IMR-90 (cell line): ENCODE measurements at regions not wholly inside any gene's neighbourhood (a gene's known extent, or its start where the extent isn't known, plus 50 kb on each side); places are given as distances from the start of the nearest gene placed in this dataset.

Source experiments
- ATAC-seq: fragments of 200-7000 bp; cut with Tn5 transposase; 2 replicates; pipeline ENCODE4 v1.9.1; 2020; ENCODE audit warnings: low read depth, mild to moderate bottlenecking, moderate library complexity
- BruUV-seq: library from RNA; stranded (reverse); fragments of 400-500 nt; replicated peaks from 2 replicates; lab custom pipeline; 2021; lab: Mats Ljungman, UMichigan
- CTCF ChIA-PET: fragments of 300-600 bp; formaldehyde crosslinking; extraction: SDS; loops from one replicate; lab custom pipeline; 2021; ENCODE audit warnings: antibody characterized with exemption; lab: Yijun Ruan, JAX
- POLR2A ChIA-PET: fragments of 300-600 bp; sonication (Branson Sonifier 250); formaldehyde crosslinking; loops from one replicate; lab custom pipeline; 2022; ENCODE audit warnings: antibody characterized with exemption; ENCODE audit not compliant: unreplicated experiment; lab: Charles Lee
- DNase-seq: peaks from one replicate; pipeline ENCODE4 v3.0.0; 2013
- H2AFZ ChIP-seq: replicated peaks from 2 replicates; pipeline ENCODE3; 2013; ENCODE audit warnings: low read length, mild to moderate bottlenecking; ENCODE audit not compliant: poor library complexity
- H2AK5ac ChIP-seq: 2 replicates; pipeline ENCODE4 v1.6.1; 2013; ENCODE audit warnings: low read depth, low read length, inconsistent platforms
- H2AK9ac ChIP-seq: replicated peaks from 2 replicates; pipeline ENCODE3; 2013; ENCODE audit warnings: mild to moderate bottlenecking, low read depth, low read length, moderate library complexity; ENCODE audit not compliant: poor library complexity
- H2BK120ac ChIP-seq: 2 replicates; pipeline ENCODE4 v1.6.1; 2013; ENCODE audit warnings: low read depth, low read length, inconsistent platforms
- H2BK15ac ChIP-seq: 3 replicates; pipeline ENCODE4 v1.6.1; 2013; ENCODE audit warnings: low read depth, low read length, inconsistent platforms
- H2BK20ac ChIP-seq: 2 replicates; pipeline ENCODE4 v1.6.1; 2013; ENCODE audit warnings: low read depth, mild to moderate bottlenecking, inconsistent platforms, low read length, moderate library complexity
- H2BK5ac ChIP-seq: 2 replicates; pipeline ENCODE4 v1.6.1; 2013; ENCODE audit warnings: mild to moderate bottlenecking, low read depth, low read length, inconsistent platforms; ENCODE audit not compliant: poor library complexity, severe bottlenecking
- H3K14ac ChIP-seq: replicated peaks from 2 replicates; pipeline ENCODE4 v1.6.1; 2013; ENCODE audit warnings: low read depth, low read length, inconsistent platforms
- H3K18ac ChIP-seq: 2 replicates; pipeline ENCODE4 v1.6.1; 2013; ENCODE audit warnings: low read depth, low read length, control low read depth
- H3K23ac ChIP-seq: 2 replicates; pipeline ENCODE4 v1.6.1; 2013; ENCODE audit warnings: low read depth, low read length, inconsistent platforms
- H3K27ac ChIP-seq: 2 replicates; pipeline ENCODE4 v1.5.1; 2013; ENCODE audit warnings: mild to moderate bottlenecking, control low read depth, low read length; ENCODE audit not compliant: insufficient read depth
- H3K27me3 ChIP-seq: 2 replicates; pipeline ENCODE4 v1.6.1; 2013; ENCODE audit warnings: low read length; ENCODE audit not compliant: control insufficient read depth, insufficient read depth
- H3K36me3 ChIP-seq: 2 replicates; pipeline ENCODE4 v1.6.1; 2013; ENCODE audit warnings: low read length, mixed read lengths; ENCODE audit not compliant: control insufficient read depth, insufficient read depth
- H3K4ac ChIP-seq: 2 replicates; pipeline ENCODE4 v1.6.1; 2013; ENCODE audit warnings: low read depth, low read length, inconsistent platforms
- H3K4me1 ChIP-seq: 2 replicates; pipeline ENCODE4 v1.6.1; 2013; ENCODE audit warnings: low read length, mixed read lengths; ENCODE audit not compliant: control insufficient read depth, insufficient read depth
- H3K4me2 ChIP-seq: 2 replicates; pipeline ENCODE4 v1.6.1; 2013; ENCODE audit warnings: low read depth, mild to moderate bottlenecking, control low read depth, low read length, moderate library complexity
- H3K4me3 ChIP-seq: 2 replicates; pipeline ENCODE4 v1.5.1; 2013; ENCODE audit warnings: low read depth, mild to moderate bottlenecking, control low read depth, low read length, moderate library complexity; ENCODE audit not compliant: insufficient read depth
- H3K56ac ChIP-seq: 2 replicates; pipeline ENCODE4 v1.6.1; 2013; ENCODE audit warnings: low read length, inconsistent platforms; ENCODE audit not compliant: insufficient read depth; ENCODE audit errors: extremely low read depth
- H3K79me1 ChIP-seq, 2 experiments: 2 replicates each; pipeline ENCODE4 v1.6.1; 2013; ENCODE audit warnings: low read length in 2 of 2, inconsistent platforms in 1 of 2, low read depth in 1 of 2
- H3K9ac ChIP-seq: 2 replicates; pipeline ENCODE4 v1.6.1; 2013; ENCODE audit warnings: low read depth, low read length, control low read depth
- H3K9me1 ChIP-seq: 2 replicates; pipeline ENCODE4 v1.6.1; 2013; ENCODE audit warnings: low read length, inconsistent platforms; ENCODE audit not compliant: insufficient read depth
- H3K9me3 ChIP-seq: 2 replicates; pipeline ENCODE4 v1.6.1; 2013; ENCODE audit warnings: low read length; ENCODE audit not compliant: control insufficient read depth, insufficient read depth
- H4K20me1 ChIP-seq: 2 replicates; pipeline ENCODE4 v1.6.1; 2013; ENCODE audit warnings: low read length, inconsistent platforms; ENCODE audit not compliant: insufficient read depth
- H4K5ac ChIP-seq: 2 replicates; pipeline ENCODE4 v1.6.1; 2013; ENCODE audit warnings: mild to moderate bottlenecking, low read depth, low read length, control low read depth
- H4K8ac ChIP-seq, 2 experiments: 2 replicates each; pipeline ENCODE4 v1.6.1; 2013; ENCODE audit warnings: low read depth in 2 of 2, low read length in 2 of 2, control low read depth in 1 of 2, inconsistent platforms in 1 of 2
- H4K91ac ChIP-seq: 2 replicates; pipeline ENCODE4 v1.6.1; 2013; ENCODE audit warnings: low read depth, low read length, inconsistent platforms; ENCODE audit not compliant: insufficient read depth
- BHLHE40 ChIP-seq: fragments of 150-350 bp; IDR thresholded peaks from 2 replicates; pipeline ENCODE4 v1.6.1; 2016; ENCODE audit warnings: mild to moderate bottlenecking, low read depth, low read length
- CEBPB ChIP-seq: IDR thresholded peaks from 2 replicates; pipeline ENCODE4 v1.6.1; 2012; ENCODE audit warnings: low read depth, low read length, improper control_type of control experiment
- CHD1 ChIP-seq: IDR thresholded peaks from 2 replicates; pipeline ENCODE4 v1.6.1; 2012; ENCODE audit warnings: low read depth, low read length, improper control_type of control experiment
- FOS ChIP-seq: fragments of 150-350 bp; IDR thresholded peaks from 2 replicates; pipeline ENCODE4 v1.6.1; 2016; ENCODE audit warnings: low read depth, low read length
- MAFK ChIP-seq: IDR thresholded peaks from 2 replicates; pipeline ENCODE4 v1.6.1; 2012; ENCODE audit warnings: low read depth, low read length, improper control_type of control experiment
- MAZ ChIP-seq: IDR thresholded peaks from 2 replicates; pipeline ENCODE4 v1.6.1; 2012; ENCODE audit warnings: low read depth, mild to moderate bottlenecking, low read length, improper control_type of control experiment, moderate library complexity, borderline replicate concordance
- MXI1 ChIP-seq: IDR thresholded peaks from 2 replicates; pipeline ENCODE4 v1.6.1; 2012; ENCODE audit warnings: low read depth, mild to moderate bottlenecking, low read length, moderate library complexity, borderline replicate concordance
- NFE2L2 ChIP-seq: fragments of 150-350 bp; IDR thresholded peaks from 2 replicates; pipeline ENCODE4 v1.6.1; 2016; ENCODE audit warnings: low read depth, mild to moderate bottlenecking, low read length
- POLR2A ChIP-seq: IDR thresholded peaks from 2 replicates; pipeline ENCODE4 v1.6.1; 2012; ENCODE audit warnings: mild to moderate bottlenecking, low read depth, low read length
- RAD21 ChIP-seq: IDR thresholded peaks from 2 replicates; pipeline ENCODE4 v1.6.1; 2012; ENCODE audit warnings: low read length, improper control_type of control experiment
- RCOR1 ChIP-seq: IDR thresholded peaks from 2 replicates; pipeline ENCODE4 v1.6.1; 2012; ENCODE audit warnings: mild to moderate bottlenecking, low read length, improper control_type of control experiment; ENCODE audit not compliant: insufficient replicate concordance
- RFX5 ChIP-seq: IDR thresholded peaks from 2 replicates; pipeline ENCODE4 v1.8.0; 2012; ENCODE audit warnings: low read depth, mild to moderate bottlenecking, low read length, moderate library complexity
- SMC3 ChIP-seq: fragments of 150-350 bp; IDR thresholded peaks from 2 replicates; pipeline ENCODE4 v1.6.1; 2016; ENCODE audit warnings: low read depth, mild to moderate bottlenecking, antibody characterized with exemption, low read length, moderate library complexity
- WGBS, 2 experiments: methylation state at CpG; one replicate each; pipeline versions ENCODE4 v1.1.5 to v1.1.7; 2013; ENCODE audit warnings: missing lambda C conversion rate in 2 of 2; ENCODE audit not compliant: insufficient read length in 1 of 2; ENCODE audit errors: extremely low coverage in 2 of 2; 5-methylcytosine and 5-hydroxymethylcytosine counted together
- dilution Hi-C: fragments of 300-500 bp; cut with HindIII; formaldehyde crosslinking; loops from one replicate; pipeline ENCODE4 v1.14.3; 2018; ENCODE audit warnings: low sequenced_read_pairs; ENCODE audit not compliant: unreplicated experiment
- in situ Hi-C: fragments of 300-500 bp; cut with MboI; formaldehyde crosslinking; loops from 3 replicates; pipeline ENCODE4 v1.14.3; 2019; ENCODE audit warnings: low sequenced_read_pairs, inconsistent platforms, mixed read lengths
- intact Hi-C: fragments of 100-400 bp; cut with micrococcal nuclease; formaldehyde crosslinking; loops from 2 replicates; pipeline ENCODE4 v1.10.0; 2022
- TF ChIP-seq, protein P1 (sequence below): conservative IDR thresholded peaks from 2 replicates; pipeline ENCODE4 v1.5.1; 2012; ENCODE audit warnings: mild to moderate bottlenecking, low read depth, low read length, improper control_type of control experiment
- TF ChIP-seq, protein P2 (sequence below): fragments of 150-350 bp; IDR thresholded peaks from 2 replicates; pipeline ENCODE4 v1.6.1; 2016; ENCODE audit warnings: low read depth, mild to moderate bottlenecking, low read length, moderate library complexity, borderline replicate concordance
- TF ChIP-seq, protein P3 (sequence below): fragments of 150-350 bp; IDR thresholded peaks from 2 replicates; pipeline ENCODE4 v1.6.1; 2017; ENCODE audit warnings: mild to moderate bottlenecking, antibody characterized with exemption, low read length, low read depth

DNA sequence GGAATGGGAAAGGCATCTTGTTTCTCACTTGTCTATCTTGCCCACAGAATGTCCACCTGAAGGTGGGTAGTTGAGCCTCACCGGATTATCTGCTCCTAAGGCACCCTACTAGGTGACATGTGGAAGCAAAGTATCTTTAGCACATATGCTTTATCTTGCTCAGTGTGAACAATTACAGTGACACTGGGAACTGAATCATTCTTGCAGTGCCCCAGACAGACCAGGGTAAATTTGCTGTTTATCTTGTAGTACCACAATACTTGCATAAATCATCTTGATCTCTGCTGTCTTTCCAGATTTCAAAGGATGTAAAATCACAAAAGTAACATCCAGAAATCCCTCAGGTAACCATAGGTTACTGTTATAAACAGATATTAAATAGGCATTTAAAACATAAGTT is 930.0 kb upstream of the INTU start:
- no peak overlapping the region for H3K4me3 ChIP-seq
- no peak for ATAC-seq
- H2BK20ac ChIP-seq: peak overlapping the region; percentile 84; the same call in 1 of the 2 replicates
- H3K36me3 ChIP-seq: no peaks in the 10 kb centered on the region
- no peak overlapping the region for H2BK5ac ChIP-seq
- dilution Hi-C loops: no loop called here
- H4K8ac ChIP-seq: peak overlapping the region in 1 of 2 experiments; percentile 77; a peak in 1 of 4 replicates
- WGBS, 2 experiments: no CpG with 5 or more reads among the region's 1 CpG
- H4K20me1 ChIP-seq: no peaks in the 10 kb centered on the region
- ChIA-PET POLR2A (no interaction called here), CTCF (no interaction called here)
- no peak overlapping the region for H3K9ac ChIP-seq
- no peak overlapping the region for H2AFZ ChIP-seq
- in situ Hi-C loops: no loop called here
- no peak overlapping the region for H3K23ac ChIP-seq
- no peak overlapping the region for H3K4me2 ChIP-seq
- no peak overlapping the region for H2AK9ac ChIP-seq
- peak overlapping the region; percentile 73; the same call in 1 of the 2 replicates for H3K14ac ChIP-seq
- peak overlapping the region; percentile 61; the same call in 1 of the 2 replicates for H4K91ac ChIP-seq
- H3K27me3 ChIP-seq: no peaks in the 10 kb centered on the region
- TF ChIP-seq MXI1 (no peak), CHD1 (no peak), RAD21 (no peak), MAFK (no peak), NFE2L2 (no peak), POLR2A (no peak), SMC3 (no peak), RCOR1 (no peak), CEBPB (no peak), MAZ (no peak), BHLHE40 (no peak), FOS (no peak), RFX5 (no peak)
- TF ChIP-seq, protein P1, sequence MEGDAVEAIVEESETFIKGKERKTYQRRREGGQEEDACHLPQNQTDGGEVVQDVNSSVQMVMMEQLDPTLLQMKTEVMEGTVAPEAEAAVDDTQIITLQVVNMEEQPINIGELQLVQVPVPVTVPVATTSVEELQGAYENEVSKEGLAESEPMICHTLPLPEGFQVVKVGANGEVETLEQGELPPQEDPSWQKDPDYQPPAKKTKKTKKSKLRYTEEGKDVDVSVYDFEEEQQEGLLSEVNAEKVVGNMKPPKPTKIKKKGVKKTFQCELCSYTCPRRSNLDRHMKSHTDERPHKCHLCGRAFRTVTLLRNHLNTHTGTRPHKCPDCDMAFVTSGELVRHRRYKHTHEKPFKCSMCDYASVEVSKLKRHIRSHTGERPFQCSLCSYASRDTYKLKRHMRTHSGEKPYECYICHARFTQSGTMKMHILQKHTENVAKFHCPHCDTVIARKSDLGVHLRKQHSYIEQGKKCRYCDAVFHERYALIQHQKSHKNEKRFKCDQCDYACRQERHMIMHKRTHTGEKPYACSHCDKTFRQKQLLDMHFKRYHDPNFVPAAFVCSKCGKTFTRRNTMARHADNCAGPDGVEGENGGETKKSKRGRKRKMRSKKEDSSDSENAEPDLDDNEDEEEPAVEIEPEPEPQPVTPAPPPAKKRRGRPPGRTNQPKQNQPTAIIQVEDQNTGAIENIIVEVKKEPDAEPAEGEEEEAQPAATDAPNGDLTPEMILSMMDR: no peak
- TF ChIP-seq, protein P2, sequence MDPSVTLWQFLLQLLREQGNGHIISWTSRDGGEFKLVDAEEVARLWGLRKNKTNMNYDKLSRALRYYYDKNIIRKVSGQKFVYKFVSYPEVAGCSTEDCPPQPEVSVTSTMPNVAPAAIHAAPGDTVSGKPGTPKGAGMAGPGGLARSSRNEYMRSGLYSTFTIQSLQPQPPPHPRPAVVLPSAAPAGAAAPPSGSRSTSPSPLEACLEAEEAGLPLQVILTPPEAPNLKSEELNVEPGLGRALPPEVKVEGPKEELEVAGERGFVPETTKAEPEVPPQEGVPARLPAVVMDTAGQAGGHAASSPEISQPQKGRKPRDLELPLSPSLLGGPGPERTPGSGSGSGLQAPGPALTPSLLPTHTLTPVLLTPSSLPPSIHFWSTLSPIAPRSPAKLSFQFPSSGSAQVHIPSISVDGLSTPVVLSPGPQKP: no peak
- TF ChIP-seq, protein P3, sequence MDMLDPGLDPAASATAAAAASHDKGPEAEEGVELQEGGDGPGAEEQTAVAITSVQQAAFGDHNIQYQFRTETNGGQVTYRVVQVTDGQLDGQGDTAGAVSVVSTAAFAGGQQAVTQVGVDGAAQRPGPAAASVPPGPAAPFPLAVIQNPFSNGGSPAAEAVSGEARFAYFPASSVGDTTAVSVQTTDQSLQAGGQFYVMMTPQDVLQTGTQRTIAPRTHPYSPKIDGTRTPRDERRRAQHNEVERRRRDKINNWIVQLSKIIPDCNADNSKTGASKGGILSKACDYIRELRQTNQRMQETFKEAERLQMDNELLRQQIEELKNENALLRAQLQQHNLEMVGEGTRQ: no peak
- H3K9me1 ChIP-seq: peaks cover 4% of the 10 kb centered on the region; the same call in 1 of the 2 replicates
- H4K5ac ChIP-seq: no peak overlapping the region
- H3K79me1 ChIP-seq: no peaks in the 10 kb centered on the region
- peak overlapping the region; percentile 90; the same call in 1 of the 3 replicates for H2BK15ac ChIP-seq
- intact Hi-C loops: no loop called here
- no peaks in the 10 kb centered on the region; the same call in 1 of the 2 replicates for H3K4me1 ChIP-seq
- 0 out of 2 replicates have a peak overlapping the region, but pooled peaks have one; percentile 17 for H3K18ac ChIP-seq
- H3K27ac ChIP-seq: no peak overlapping the region
- H3K4ac ChIP-seq: peak overlapping the region; percentile 43; the same call in 1 of the 2 replicates
- H3K56ac ChIP-seq: no peak overlapping the region
- H3K9me3 ChIP-seq: no peaks in the 10 kb centered on the region
- DNase-seq: no peak
- BruUV-seq: no TSS peak
- H2BK120ac ChIP-seq: 0 out of 2 replicates have a peak overlapping the region, but pooled peaks have one; percentile 41
- H2AK5ac ChIP-seq: peak overlapping the region; percentile 53; the same call in 1 of the 2 replicates
